K562 (cell line): ENCODE measurements at regions not wholly inside any gene's neighbourhood (a gene's known extent, or its start where the extent isn't known, plus 50 kb on each side); places are given as distances from the start of the nearest gene placed in this dataset.
A peak's percentile ranks its signal among the peaks of the same experiment; 100 is the strongest.

Source experiments
- AFF4 ChIP-seq: sonication (generic); formaldehyde crosslinking; IDR thresholded peaks from 2 replicates; pipeline ENCODE4 v1.8.0; 2023; ENCODE audit warnings: mild to moderate bottlenecking, missing genetic modification reagents
- ARID4B ChIP-seq: sonication (generic); formaldehyde crosslinking; IDR thresholded peaks from 2 replicates; pipeline ENCODE4 v1.8.0; 2022; ENCODE audit warnings: mild to moderate bottlenecking, missing genetic modification reagents
- CREB3 ChIP-seq: fragments of 450-650 bp; conservative IDR thresholded peaks from 2 replicates; pipeline ENCODE4 v1.6.1; 2016; ENCODE audit warnings: missing genetic modification characterization, low read depth, mild to moderate bottlenecking, missing compliant biosample characterization, moderate library complexity
- DMBX1 ChIP-seq: fragments of 250-450 bp; sonication (Bioruptor Pico); IDR thresholded peaks from 2 replicates; pipeline ENCODE4 v1.8.0; 2022; ENCODE audit warnings: inconsistent platforms, mild to moderate bottlenecking, moderate library complexity, borderline replicate concordance
- E2F1 ChIP-seq: sonication (generic); formaldehyde crosslinking; IDR thresholded peaks from 2 replicates; pipeline ENCODE4 v1.8.1; 2023; ENCODE audit warnings: mild to moderate bottlenecking, missing genetic modification reagents, moderate library complexity
- MBD1 ChIP-seq: fragments of 250-450 bp; sonication (Bioruptor Pico); IDR thresholded peaks from 2 replicates; pipeline ENCODE4 v1.8.0; 2022; ENCODE audit warnings: inconsistent platforms
- MNT ChIP-seq, 2 experiments: fragments of 450-650 bp; conservative IDR thresholded peaks; 2 replicates each; pipeline ENCODE4 v1.6.1; 2017; ENCODE audit warnings: mild to moderate bottlenecking in 2 of 2, moderate library complexity in 2 of 2
- NR2C2 ChIP-seq, 2 experiments: fragments of 200-800 bp in 1 of 2; sonication (Bioruptor generic) in 1 of 2; sonication (generic) in 1 of 2; formaldehyde crosslinking in 1 of 2; IDR thresholded peaks; 2 replicates each; pipeline versions ENCODE4 v1.6.1 to v1.8.0; 2016 to 2022; ENCODE audit warnings: mild to moderate bottlenecking in 1 of 2, missing compliant biosample characterization in 1 of 2, missing genetic modification characterization in 1 of 2, missing genetic modification reagents in 1 of 2
- NR4A1 ChIP-seq, 2 experiments: fragments of 250-450 bp in 1 of 2; fragments of 450-650 bp in 1 of 2; sonication (Bioruptor Pico) in 1 of 2; IDR thresholded peaks; 2 replicates each; pipeline versions ENCODE4 v1.4.0 to v1.6.1; 2016 to 2020; ENCODE audit warnings: mild to moderate bottlenecking in 2 of 2, missing compliant biosample characterization in 1 of 2, missing genetic modification characterization in 1 of 2, moderate library complexity in 1 of 2

GRCh38 chr7:32427769-32428291 lies 62.4 kb downstream of the LSM5 start (continued):
- TF ChIP-seq MBD1 = peak; percentile 92
- TF ChIP-seq AFF4 (CRISPR knock-in tag) = peak; percentile 53; the same call in 1 of the 2 replicates
- TF ChIP-seq CREB3 (tag) = 0 out of 2 replicates have a peak, but pooled peaks have one; percentile 39
- no peak for TF ChIP-seq E2F1 (CRISPR knock-in tag)
- 0 out of 4 replicates have a peak, but pooled peaks of 1 of the 2 experiments have one; percentile 19 for TF ChIP-seq MNT (conservative IDR thresholded peaks at IDR 0.05)
- peak; percentile 86; the same call in 1 of the 2 replicates for TF ChIP-seq DMBX1 (CRISPR knock-in tag)
- 0 out of 2 replicates have a peak, but pooled peaks have one; percentile 14 for TF ChIP-seq NR4A1 (CRISPR knock-in tag; IDR thresholded peaks at IDR 0.05)
- no peak for TF ChIP-seq NR4A1 (tag; IDR thresholded peaks at IDR 0.05)
- 0 out of 2 replicates have a peak, but pooled peaks have one; percentile 40 for TF ChIP-seq ARID4B (CRISPR knock-in tag)
- TF ChIP-seq NR2C2 (CRISPR knock-in tag; IDR thresholded peaks at IDR 0.05) = peak; percentile 73
- TF ChIP-seq NR2C2 (tag; IDR thresholded peaks at IDR 0.05) = no peak
